ENCODE measurements at regions not wholly inside any gene's neighbourhood (a gene's known extent, or its start where the extent isn't known, plus 50 kb on each side); places are given as distances from the start of the nearest gene placed in this dataset.

DNA sequence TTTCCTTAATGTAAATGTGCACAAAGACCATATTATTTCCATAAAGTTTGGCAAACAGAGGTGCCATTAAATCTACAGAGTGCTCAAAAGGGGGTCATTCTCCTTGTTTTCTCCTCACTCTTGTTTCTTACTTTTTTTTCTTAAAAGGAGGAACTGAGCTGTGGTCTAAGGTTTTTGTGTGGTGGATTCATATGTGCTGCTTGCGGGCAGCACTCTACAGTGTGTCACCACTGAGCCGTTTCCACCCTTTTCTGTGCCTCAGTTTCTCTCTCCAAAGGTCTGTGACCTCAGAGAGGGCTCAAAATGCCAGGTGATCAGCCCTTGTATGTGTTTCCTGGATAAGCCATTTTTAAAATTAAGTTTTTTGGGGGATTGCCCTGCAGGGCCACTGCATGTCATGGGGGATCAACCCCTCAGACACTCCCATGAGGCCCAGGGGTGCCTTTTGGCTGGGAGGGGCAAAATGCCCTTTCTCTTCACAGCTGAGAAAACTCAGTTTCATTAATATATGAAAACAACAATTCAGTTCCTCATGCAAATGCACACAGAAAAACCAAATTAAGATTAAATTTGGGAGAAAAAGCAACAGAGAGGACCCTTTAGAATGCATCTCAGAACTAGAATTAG lies 56.9 kb upstream of the VOPP1 start:
- DNase-seq (ENCODE audit: low spot score), result no peak

GRCh38 chr7:55624813-55625212 lies 52.5 kb upstream of the VOPP1 start:
- no peak for DNase-seq (ENCODE audit: low spot score)

DNA sequence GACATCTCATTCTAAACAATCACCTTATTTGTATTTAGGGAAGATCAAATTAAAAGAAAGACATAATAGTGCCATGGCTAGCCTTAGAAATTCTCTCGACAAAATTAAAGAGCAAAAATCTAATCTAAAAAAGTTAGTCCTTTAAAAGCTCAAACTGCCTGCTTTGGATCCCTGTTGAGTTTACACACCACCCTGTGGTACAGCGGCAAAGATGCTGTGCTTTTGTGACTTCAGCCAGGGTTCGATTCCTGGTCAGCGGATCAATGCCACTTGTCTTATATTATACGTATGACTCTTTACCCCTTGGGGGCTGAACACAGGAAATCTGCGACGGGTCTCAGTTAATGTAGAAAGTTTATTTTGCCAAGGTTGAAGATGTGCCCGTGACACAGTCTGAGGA lies 51.3 kb upstream of the VOPP1 start:
- DNase-seq (ENCODE audit: low spot score), result no peak

- DNase-seq (ENCODE audit: low spot score), result no peak
These were observed 49.9 kb upstream of the VOPP1 start for GRCh38 chr7:55622241-55622640.

Measured in CD4-positive, alpha-beta T cell treated with Interleukin-2 at 100 ng/mL for 4 hours (primary cell).